GM12865 (cell line): ENCODE measurements at regions not wholly inside any gene's neighbourhood (a gene's known extent, or its start where the extent isn't known, plus 50 kb on each side); places are given as distances from the start of the nearest gene placed in this dataset.

Experiments
- DNase-seq: peaks from one replicate; pipeline ENCODE4 v3.0.0; 2010; ENCODE audit warnings: low read depth
- H3K4me3 ChIP-seq: 2 replicates; pipeline ENCODE4 v1.5.1; 2011; ENCODE audit warnings: mild to moderate bottlenecking, low read depth, low read length, control low read depth
- TF ChIP-seq, protein P1 (sequence below): IDR thresholded peaks from 2 replicates; pipeline ENCODE4 v1.5.1; 2011; ENCODE audit warnings: low read length, control low read depth, low read depth, inconsistent platforms; ENCODE audit not compliant: insufficient read depth; ENCODE audit errors: missing control alignments

DNA sequence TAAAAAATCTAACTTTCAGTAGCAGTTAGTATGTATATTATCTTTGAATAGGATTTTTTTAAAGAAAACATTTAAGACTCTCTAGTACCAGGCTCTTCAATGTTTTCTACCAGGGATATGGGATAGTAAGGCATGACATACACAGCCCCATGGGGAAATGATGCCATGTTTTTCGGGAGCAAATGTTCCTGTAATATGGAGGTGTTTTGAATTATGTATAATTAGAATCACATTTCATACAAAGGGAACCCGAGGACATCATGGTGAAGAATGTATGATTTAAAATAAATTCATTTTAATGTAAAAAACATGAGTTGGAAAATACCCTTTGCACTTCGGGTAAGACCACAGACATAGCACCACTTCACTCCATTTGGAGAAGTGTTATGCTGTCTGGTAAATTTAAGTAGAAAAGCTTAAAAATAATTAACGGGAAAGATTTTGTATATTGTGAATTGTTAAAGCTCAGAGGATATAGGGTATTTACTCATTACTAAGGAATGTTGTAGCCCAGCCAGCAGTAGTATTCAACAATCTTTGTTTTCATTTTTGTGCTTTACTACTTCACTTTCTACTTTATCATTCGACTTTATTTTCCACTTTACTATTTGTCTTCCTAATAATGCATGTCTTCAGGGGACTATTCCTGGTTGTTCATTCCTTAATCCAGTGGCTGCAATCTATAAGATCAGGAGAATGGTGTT is 2050.7 kb downstream of the ARAP2 start:
- TF ChIP-seq, protein P1, sequence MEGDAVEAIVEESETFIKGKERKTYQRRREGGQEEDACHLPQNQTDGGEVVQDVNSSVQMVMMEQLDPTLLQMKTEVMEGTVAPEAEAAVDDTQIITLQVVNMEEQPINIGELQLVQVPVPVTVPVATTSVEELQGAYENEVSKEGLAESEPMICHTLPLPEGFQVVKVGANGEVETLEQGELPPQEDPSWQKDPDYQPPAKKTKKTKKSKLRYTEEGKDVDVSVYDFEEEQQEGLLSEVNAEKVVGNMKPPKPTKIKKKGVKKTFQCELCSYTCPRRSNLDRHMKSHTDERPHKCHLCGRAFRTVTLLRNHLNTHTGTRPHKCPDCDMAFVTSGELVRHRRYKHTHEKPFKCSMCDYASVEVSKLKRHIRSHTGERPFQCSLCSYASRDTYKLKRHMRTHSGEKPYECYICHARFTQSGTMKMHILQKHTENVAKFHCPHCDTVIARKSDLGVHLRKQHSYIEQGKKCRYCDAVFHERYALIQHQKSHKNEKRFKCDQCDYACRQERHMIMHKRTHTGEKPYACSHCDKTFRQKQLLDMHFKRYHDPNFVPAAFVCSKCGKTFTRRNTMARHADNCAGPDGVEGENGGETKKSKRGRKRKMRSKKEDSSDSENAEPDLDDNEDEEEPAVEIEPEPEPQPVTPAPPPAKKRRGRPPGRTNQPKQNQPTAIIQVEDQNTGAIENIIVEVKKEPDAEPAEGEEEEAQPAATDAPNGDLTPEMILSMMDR: no peak
- DNase-seq: no peak
- no peak overlapping the region for H3K4me3 ChIP-seq

DNA sequence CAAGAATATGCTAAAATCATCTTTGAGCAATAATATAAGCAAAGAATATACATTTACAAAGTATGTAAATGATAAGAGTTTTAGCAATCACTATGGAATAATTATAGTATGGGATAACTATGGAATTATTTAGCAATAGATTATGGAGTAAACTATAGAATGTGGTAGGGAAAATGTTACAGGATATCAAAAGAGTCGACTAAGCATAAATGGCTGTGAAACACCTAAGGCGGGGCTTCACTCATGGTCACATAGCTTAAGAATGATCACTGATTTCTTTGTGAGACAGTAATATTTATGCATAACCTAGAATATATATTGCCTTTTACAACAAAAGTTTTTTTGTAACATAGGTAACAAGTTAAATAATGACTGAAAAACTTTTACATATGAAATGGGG is 2049.7 kb downstream of the ARAP2 start:
- no peak overlapping the region for H3K4me3 ChIP-seq
- TF ChIP-seq, protein P1: no peak
- DNase-seq: no peak

DNA sequence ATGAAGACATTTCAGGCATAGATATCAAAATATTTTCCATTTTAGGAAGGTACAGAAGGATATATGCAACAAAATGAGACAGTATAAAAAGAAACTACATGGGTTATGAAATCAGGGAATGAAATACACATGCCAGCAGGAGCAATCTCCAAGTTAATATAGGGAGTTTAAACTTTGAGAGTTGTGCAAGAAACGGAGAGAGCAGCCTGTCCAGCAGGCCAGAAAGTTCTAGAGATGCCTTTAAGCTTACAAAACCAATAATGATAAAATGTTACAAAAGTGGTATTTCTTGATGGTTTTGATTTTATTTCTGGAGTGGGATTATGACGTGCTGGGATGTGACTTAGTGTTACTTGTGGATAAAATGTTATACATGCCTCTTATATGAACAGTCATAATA is 2047.9 kb downstream of the ARAP2 start:
- DNase-seq: no peak
- no peak overlapping the region for H3K4me3 ChIP-seq
- TF ChIP-seq, protein P1: no peak

DNA sequence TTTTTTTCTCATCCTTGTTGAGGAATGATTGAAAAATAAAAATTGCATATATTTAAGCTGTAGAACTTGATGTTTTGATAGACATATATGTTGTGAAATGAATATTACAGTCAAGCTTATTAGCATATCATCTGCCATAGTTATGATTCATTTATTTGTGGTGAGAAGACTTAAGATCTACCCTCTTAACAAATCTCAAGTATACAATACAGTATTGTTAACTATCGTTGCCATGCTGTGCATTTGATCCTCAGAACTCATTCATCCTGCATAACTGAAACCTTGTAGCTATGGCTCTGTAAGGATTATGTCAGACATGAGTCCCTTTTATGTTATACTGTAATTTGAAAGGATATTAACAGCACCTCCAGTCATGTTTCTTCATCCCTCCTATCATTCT is 2045.3 kb downstream of the ARAP2 start:
- TF ChIP-seq, protein P1: no peak
- no peak overlapping the region for H3K4me3 ChIP-seq
- no peak for DNase-seq

DNA sequence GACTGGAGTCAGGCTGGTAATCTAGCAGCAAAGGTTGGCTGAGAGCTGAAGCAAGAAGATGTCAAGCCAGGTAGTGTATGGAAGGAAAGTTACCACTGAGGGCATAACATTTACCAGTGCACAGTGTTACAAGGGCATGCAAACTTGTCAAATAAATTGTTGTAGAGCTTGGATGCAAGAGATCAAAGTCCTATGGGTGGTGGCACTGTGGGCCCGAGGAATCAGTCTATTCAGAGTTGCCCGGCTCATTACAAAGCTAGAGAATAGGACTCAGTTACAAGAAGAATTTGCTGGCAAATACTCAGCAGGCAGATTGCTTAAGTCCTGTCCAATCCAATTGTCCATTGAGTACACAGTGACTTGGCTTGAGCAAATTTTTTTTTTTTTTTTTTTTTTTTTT is 2043.8 kb downstream of the ARAP2 start:
- DNase-seq: no peak
- TF ChIP-seq, protein P1: no peak
- no peak overlapping the region for H3K4me3 ChIP-seq

DNA sequence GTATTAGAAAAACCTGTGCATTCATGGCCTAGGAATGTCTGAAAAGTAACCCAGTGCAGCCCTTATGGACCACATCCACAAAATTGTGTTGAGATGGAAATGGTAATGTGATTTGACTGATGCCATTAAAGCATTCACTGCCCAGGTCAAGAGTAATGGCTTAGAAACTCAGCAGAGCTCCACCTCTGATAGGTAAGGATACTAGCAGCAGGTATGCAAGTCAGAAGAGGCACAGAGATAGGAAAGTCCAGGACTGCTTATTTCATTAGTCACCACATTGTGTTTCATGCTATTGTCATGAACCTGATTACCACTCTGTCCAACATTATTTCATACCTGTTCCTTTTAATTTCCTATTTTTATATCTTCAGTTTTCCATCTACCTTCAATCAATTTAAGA is 2042.2 kb downstream of the ARAP2 start:
- TF ChIP-seq, protein P1: no peak
- DNase-seq: no peak
- H3K4me3 ChIP-seq: no peak overlapping the region

DNA sequence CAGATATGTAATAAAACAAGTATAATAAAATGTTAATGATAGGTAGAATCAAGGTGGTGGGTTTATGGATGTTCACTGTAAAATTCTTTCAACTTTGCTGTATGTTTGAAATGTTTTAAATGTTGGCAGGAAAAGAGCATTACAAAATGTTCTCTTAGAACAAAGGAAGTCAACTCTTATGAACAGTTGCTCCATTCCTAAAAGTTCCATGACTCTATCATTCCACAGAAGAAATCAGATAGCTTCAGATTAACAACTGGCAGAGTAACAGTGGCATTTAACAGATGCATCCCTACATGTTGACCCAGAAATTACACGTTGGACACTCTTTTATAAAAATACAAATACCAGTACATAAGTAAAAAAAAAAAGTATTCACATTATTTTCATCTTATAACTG is 2023.7 kb downstream of the ARAP2 start:
- DNase-seq: no peak
- TF ChIP-seq, protein P1: no peak

More for the DNA sequence above, 2023.7 kb downstream of the ARAP2 start:
- H3K4me3 ChIP-seq: no peak overlapping the region
